ENCODE measurements at regions not wholly inside any gene's neighbourhood (a gene's known extent, or its start where the extent isn't known, plus 50 kb on each side); places are given as distances from the start of the nearest gene placed in this dataset.

- no peak for TF ChIP-seq CTCF (IDR thresholded peaks at IDR 0.05)
- TF ChIP-seq POLR2A (IDR thresholded peaks at IDR 0.05), result no peak
- no peak for TF ChIP-seq POLR2AphosphoS5 (IDR thresholded peaks at IDR 0.05)
- TF ChIP-seq EP300 (IDR thresholded peaks at IDR 0.05; ENCODE audit: low read depth), result no peak
- 87 to 96% methylated on average over 5 of the region's 5 CpGs for WGBS, 2 donors (ENCODE audit: low coverage in 1 of 2)
- intact Hi-C loops (cut with DNase I; ENCODE audit: low total_unique reads) (no loop called here), in situ Hi-C loops (cut with MboI; ENCODE audit: low pct_ligation_motif_present in 1 of 4, low pct_unique_long_range_greater_than_20kb in 1 of 4, low sequenced_read_pairs in 3 of 4) (no loop called here)
- H3K4me1 ChIP-seq, result no peaks in the 10 kb centered on the region
- H3K27ac ChIP-seq, result no peak overlapping the region
- no peak overlapping the region for H3K4me3 ChIP-seq
- no peaks in the 10 kb centered on the region for H3K36me3 ChIP-seq
- DNase-seq, result no peak
- no peaks in the 10 kb centered on the region for H3K27me3 ChIP-seq
- no peaks in the 10 kb centered on the region for H3K9me3 ChIP-seq
Observed at GRCh38 chr12:87302126-87302745, 727.0 kb downstream of the C12orf50 start.

GRCh38 chr12:87290505-87290904, 738.7 kb downstream of the C12orf50 start:
- no peak for DNase-seq
- H3K27ac ChIP-seq, result no peak overlapping the region
- H3K9me3 ChIP-seq, result no peaks in the 10 kb centered on the region
- TF ChIP-seq CTCF (IDR thresholded peaks at IDR 0.05), result no peak
- no peak for TF ChIP-seq POLR2AphosphoS5 (IDR thresholded peaks at IDR 0.05)
- no peak for TF ChIP-seq EP300 (IDR thresholded peaks at IDR 0.05; ENCODE audit: low read depth)
- TF ChIP-seq POLR2A (IDR thresholded peaks at IDR 0.05), result no peak
- H3K36me3 ChIP-seq, result no peaks in the 10 kb centered on the region
- H3K4me3 ChIP-seq, result no peak overlapping the region
- in situ Hi-C loops (cut with MboI; ENCODE audit: low pct_ligation_motif_present in 1 of 4, low pct_unique_long_range_greater_than_20kb in 1 of 4, low sequenced_read_pairs in 3 of 4), result no loop called here
- intact Hi-C loops (cut with DNase I; ENCODE audit: low total_unique reads), result no loop called here
- H3K27me3 ChIP-seq, result no peaks in the 10 kb centered on the region
- no peaks in the 10 kb centered on the region for H3K4me1 ChIP-seq

- TF ChIP-seq CTCF (IDR thresholded peaks at IDR 0.05), result no peak
- TF ChIP-seq EP300 (IDR thresholded peaks at IDR 0.05; ENCODE audit: low read depth), result no peak
- no peak for TF ChIP-seq POLR2AphosphoS5 (IDR thresholded peaks at IDR 0.05)
- no peak for TF ChIP-seq POLR2A (IDR thresholded peaks at IDR 0.05)
- H3K4me1 ChIP-seq, result no peaks in the 10 kb centered on the region
- no peak overlapping the region for H3K27ac ChIP-seq
- no peak overlapping the region for H3K4me3 ChIP-seq
- no peaks in the 10 kb centered on the region for H3K27me3 ChIP-seq
- DNase-seq, result no peak
- H3K36me3 ChIP-seq, result no peaks in the 10 kb centered on the region
- intact Hi-C loops (cut with DNase I; ENCODE audit: low total_unique reads), result no loop called here
- no peaks in the 10 kb centered on the region for H3K9me3 ChIP-seq
- in situ Hi-C loops (cut with MboI; ENCODE audit: low pct_ligation_motif_present in 1 of 4, low pct_unique_long_range_greater_than_20kb in 1 of 4, low sequenced_read_pairs in 3 of 4), result no loop called here
Observed at GRCh38 chr12:87283886-87284285, 745.3 kb downstream of the C12orf50 start.

GRCh38 chr12:87283111-87283510, 746.1 kb downstream of the C12orf50 start:
- DNase-seq, result no peak
- Histone ChIP-seq H3K4me1 (no peaks in the 10 kb centered on the region), H3K27ac (no peak overlapping the region), H3K9me3 (no peaks in the 10 kb centered on the region), H3K27me3 (no peaks in the 10 kb centered on the region), H3K36me3 (no peaks in the 10 kb centered on the region), H3K4me3 (no peak overlapping the region)
- TF ChIP-seq POLR2AphosphoS5 (IDR thresholded peaks at IDR 0.05) (no peak), POLR2A (IDR thresholded peaks at IDR 0.05) (no peak), CTCF (IDR thresholded peaks at IDR 0.05) (no peak), EP300 (IDR thresholded peaks at IDR 0.05; ENCODE audit: low read depth) (no peak)
- intact Hi-C loops (cut with DNase I; ENCODE audit: low total_unique reads) (no loop called here), in situ Hi-C loops (cut with MboI; ENCODE audit: low pct_ligation_motif_present in 1 of 4, low pct_unique_long_range_greater_than_20kb in 1 of 4, low sequenced_read_pairs in 3 of 4) (no loop called here)

All from transverse colon (tissue), 4 donors.